A673 (cell line): ENCODE measurements at regions not wholly inside any gene's neighbourhood (a gene's known extent, or its start where the extent isn't known, plus 50 kb on each side); places are given as distances from the start of the nearest gene placed in this dataset.

Experiments used
- EZH2 ChIP-seq: fragments of 200-600 bp; sonication (generic); IDR thresholded peaks from 2 replicates; pipeline ENCODE4 v1.6.1; 2017; ENCODE audit warnings: borderline replicate concordance, low read depth, mild to moderate bottlenecking, mixed read lengths, antibody characterized with exemption, low read length; ENCODE audit not compliant: poor library complexity, severe bottlenecking
- TF ChIP-seq, protein P1 (sequence below): fragments of 300-800, 200-600 bp; sonication (generic); conservative IDR thresholded peaks from 2 replicates; pipeline ENCODE4 v1.5.1; 2017; ENCODE audit warnings: low read depth, mild to moderate bottlenecking, antibody characterized with exemption, low read length, moderate library complexity, mixed read lengths

GRCh38 chr12:93970900-93971688 is 177.3 kb upstream of the PLXNC1 start:
- TF ChIP-seq, protein P1, sequence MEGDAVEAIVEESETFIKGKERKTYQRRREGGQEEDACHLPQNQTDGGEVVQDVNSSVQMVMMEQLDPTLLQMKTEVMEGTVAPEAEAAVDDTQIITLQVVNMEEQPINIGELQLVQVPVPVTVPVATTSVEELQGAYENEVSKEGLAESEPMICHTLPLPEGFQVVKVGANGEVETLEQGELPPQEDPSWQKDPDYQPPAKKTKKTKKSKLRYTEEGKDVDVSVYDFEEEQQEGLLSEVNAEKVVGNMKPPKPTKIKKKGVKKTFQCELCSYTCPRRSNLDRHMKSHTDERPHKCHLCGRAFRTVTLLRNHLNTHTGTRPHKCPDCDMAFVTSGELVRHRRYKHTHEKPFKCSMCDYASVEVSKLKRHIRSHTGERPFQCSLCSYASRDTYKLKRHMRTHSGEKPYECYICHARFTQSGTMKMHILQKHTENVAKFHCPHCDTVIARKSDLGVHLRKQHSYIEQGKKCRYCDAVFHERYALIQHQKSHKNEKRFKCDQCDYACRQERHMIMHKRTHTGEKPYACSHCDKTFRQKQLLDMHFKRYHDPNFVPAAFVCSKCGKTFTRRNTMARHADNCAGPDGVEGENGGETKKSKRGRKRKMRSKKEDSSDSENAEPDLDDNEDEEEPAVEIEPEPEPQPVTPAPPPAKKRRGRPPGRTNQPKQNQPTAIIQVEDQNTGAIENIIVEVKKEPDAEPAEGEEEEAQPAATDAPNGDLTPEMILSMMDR = no peak
- no peak for TF ChIP-seq EZH2
